T-helper 1 cell (primary cell): ENCODE measurements at regions not wholly inside any gene's neighbourhood (a gene's known extent, or its start where the extent isn't known, plus 50 kb on each side); places are given as distances from the start of the nearest gene placed in this dataset.
"Not testable (repeated sequence)": the region's sequence is repeated elsewhere in the genome, so short reads cannot be mapped to it uniquely, and the experiment has no call there.

ENCODE experiments used
- DNase-seq, 5 donors: peaks; one replicate each; pipeline ENCODE4 v3.0.0-alpha.2; 2012 to 2020

- no peak for DNase-seq
These were observed 333.5 kb upstream of the NUPR2 start for GRCh38 chr7:56449762-56450161.

GRCh38 chr7:56447864-56448693 is 331.9 kb upstream of the NUPR2 start:
- DNase-seq = no peak

GRCh38 chr7:56420528-56420927 is 304.3 kb upstream of the NUPR2 start:
- DNase-seq = not testable (repeated sequence)

- DNase-seq = no peak
These were observed 259.0 kb upstream of the NUPR2 start for GRCh38 chr7:56375173-56375572.

- DNase-seq = not testable (repeated sequence)
These were observed 258.4 kb upstream of the NUPR2 start for GRCh38 chr7:56374666-56375065.

- peak in 4 of 5 donors; percentile 37 to 84 (median 66) for DNase-seq
These were observed 257.1 kb upstream of the NUPR2 start for GRCh38 chr7:56373314-56373713.

- peak in 3 of 5 donors; percentile 21 to 40 (median 30) for DNase-seq
These were observed 255.6 kb upstream of the NUPR2 start for GRCh38 chr7:56371792-56372191.

GRCh38 chr7:56370208-56370872 is 254.1 kb upstream of the NUPR2 start:
- DNase-seq = not testable (repeated sequence)

GRCh38 chr7:56367914-56368313 is 251.7 kb upstream of the NUPR2 start:
- not testable (repeated sequence) for DNase-seq

- peak in 2 of 5 donors; percentile 17 to 32 for DNase-seq
These were observed 251.2 kb upstream of the NUPR2 start for GRCh38 chr7:56367411-56367810.

- not testable (repeated sequence) for DNase-seq
These were observed 250.5 kb upstream of the NUPR2 start for GRCh38 chr7:56366701-56367100.

GRCh38 chr7:56352576-56352975 is 236.4 kb upstream of the NUPR2 start:
- DNase-seq = not testable (repeated sequence)

GRCh38 chr7:56351181-56351580 is 235.0 kb upstream of the NUPR2 start:
- DNase-seq = not testable (repeated sequence)

GRCh38 chr7:56348311-56348710 is 232.1 kb upstream of the NUPR2 start:
- DNase-seq = not testable (repeated sequence)

GRCh38 chr7:56328327-56328726 is 212.1 kb upstream of the NUPR2 start:
- DNase-seq = not testable (repeated sequence)

- DNase-seq = no peak
These were observed 174.3 kb upstream of the NUPR2 start for GRCh38 chr7:56290548-56290947.

GRCh38 chr7:56287429-56288138 is 171.4 kb upstream of the NUPR2 start:
- DNase-seq = no peak

- DNase-seq = no peak
These were observed 139.9 kb upstream of the NUPR2 start for GRCh38 chr7:56256108-56256507.

GRCh38 chr7:56250135-56250534 is 133.9 kb upstream of the NUPR2 start:
- no peak for DNase-seq

GRCh38 chr7:56229631-56230030 is 113.4 kb upstream of the NUPR2 start:
- no peak for DNase-seq

- DNase-seq = no peak
These were observed 106.6 kb upstream of the NUPR2 start for GRCh38 chr7:56222866-56223265.

- no peak for DNase-seq
These were observed 102.8 kb upstream of the NUPR2 start for GRCh38 chr7:56219017-56219416.

GRCh38 chr7:56218510-56218909 is 102.3 kb upstream of the NUPR2 start:
- DNase-seq = no peak
